Panc1 (cell line): ENCODE measurements at regions not wholly inside any gene's neighbourhood (a gene's known extent, or its start where the extent isn't known, plus 50 kb on each side); places are given as distances from the start of the nearest gene placed in this dataset.

Source experiments
- ATAC-seq: fragments of 200-7000 bp; cut with Tn5 transposase; 2 replicates; pipeline ENCODE4 v1.9.1; 2020; ENCODE audit warnings: mild to moderate bottlenecking, moderate library complexity
- BruUV-seq: library from RNA; stranded (reverse); fragments of 400-500 nt; replicated peaks from 2 replicates; lab custom pipeline; 2021; lab: Mats Ljungman, UMichigan
- CTCF ChIA-PET: fragments of 300-600 bp; sonication (Branson Sonifier 250); formaldehyde crosslinking; loops from one replicate; lab custom pipeline; 2022; ENCODE audit warnings: antibody characterized with exemption; lab: Charles Lee
- POLR2A ChIA-PET: fragments of 300-600 bp; sonication (Branson Sonifier 250); formaldehyde crosslinking; loops from one replicate; lab custom pipeline; 2022; ENCODE audit warnings: antibody characterized with exemption; lab: Charles Lee
- DNase-seq: peaks from one replicate; pipeline ENCODE4 v3.0.0-alpha.2; 2010; ENCODE audit warnings: low read depth, low spot score
- H3K27ac ChIP-seq: 2 replicates; pipeline ENCODE4 v1.5.1; 2011; ENCODE audit warnings: mild to moderate bottlenecking, low read length, inconsistent platforms
- H3K27me3 ChIP-seq: fragments of 200-500 bp; sonication (Bioruptor generic); 2 replicates; pipeline ENCODE4 v1.6.0; 2014; ENCODE audit warnings: low read length, inconsistent platforms; ENCODE audit not compliant: control insufficient read depth, insufficient read depth
- H3K36me3 ChIP-seq: fragments of 200-500 bp; sonication (Bioruptor generic); 2 replicates; pipeline ENCODE4 v1.5.1; 2014; ENCODE audit warnings: inconsistent platforms, mild to moderate bottlenecking, low read length, moderate library complexity; ENCODE audit not compliant: control insufficient read depth, insufficient read depth
- H3K4me1 ChIP-seq: 2 replicates; pipeline ENCODE4 v1.5.1; 2011; ENCODE audit warnings: inconsistent platforms, mild to moderate bottlenecking, low read length, moderate library complexity; ENCODE audit not compliant: control insufficient read depth, insufficient read depth
- H3K4me3 ChIP-seq, 2 experiments: 2 replicates each; pipeline ENCODE4 v1.5.1; 2011 to 2012; ENCODE audit warnings: low read depth in 2 of 2, low read length in 2 of 2, mild to moderate bottlenecking in 2 of 2, inconsistent platforms in 1 of 2, moderate library complexity in 1 of 2
- H3K9me3 ChIP-seq: fragments of 200-500 bp; sonication (Bioruptor generic); 2 replicates; pipeline ENCODE4 v1.5.1; 2014; ENCODE audit warnings: low read depth, mild to moderate bottlenecking, inconsistent platforms, low read length, moderate library complexity; ENCODE audit not compliant: control insufficient read depth, insufficient read depth
- CTCF ChIP-seq: fragments of 450-650 bp; IDR thresholded peaks from 2 replicates; pipeline ENCODE4 v1.5.1; 2017; ENCODE audit warnings: mild to moderate bottlenecking
- POLR2AphosphoS5 ChIP-seq: IDR thresholded peaks from 2 replicates; pipeline ENCODE4 v1.6.1; 2012; ENCODE audit warnings: mild to moderate bottlenecking, low read depth, low read length, moderate library complexity
- REST ChIP-seq, 2 experiments: IDR thresholded peaks; 2 replicates each; pipeline ENCODE4 v1.6.1; 2011 to 2012; ENCODE audit warnings: low read depth in 2 of 2, control low read depth in 1 of 2, low read length in 1 of 2, mild to moderate bottlenecking in 1 of 2, moderate library complexity in 1 of 2; ENCODE audit not compliant: insufficient read depth in 1 of 2
- SIN3A ChIP-seq: IDR thresholded peaks from 2 replicates; pipeline ENCODE4 v1.6.1; 2012; ENCODE audit warnings: low read depth, mild to moderate bottlenecking, low read length, moderate library complexity, borderline replicate concordance; ENCODE audit not compliant: insufficient read depth
- TCF7L2 ChIP-seq: IDR thresholded peaks from 2 replicates; pipeline ENCODE4 v1.6.1; 2011; ENCODE audit warnings: mild to moderate bottlenecking, low read depth, low read length, inconsistent platforms
- in situ Hi-C: cut with HindIII; loops from 2 replicates; pipeline ENCODE4 v1.10.0; 2016; ENCODE audit warnings: low sequenced_read_pairs, low pct_unique_long_range_greater_than_20kb
- intact Hi-C: fragments of 100-400 bp; cut with micrococcal nuclease; formaldehyde crosslinking; loops from one replicate; pipeline ENCODE4 v1.10.0; 2022; ENCODE audit not compliant: unreplicated experiment

- POLR2A ChIA-PET = no interaction called here
- intact Hi-C loops (no loop called here), in situ Hi-C loops (no loop called here)
- Histone ChIP-seq H3K36me3 (no peaks in the 10 kb centered on the region), H3K27ac (no peak overlapping the region), H3K4me1 (no peaks in the 10 kb centered on the region), H3K4me3 (no peak overlapping the region), H3K27me3 (peaks cover 5% of the 10 kb centered on the region), H3K9me3 (no peaks in the 10 kb centered on the region)
- peak; percentile 60; the same call in 1 of the 2 replicates for ATAC-seq
- CTCF ChIA-PET = no interaction called here
- TF ChIP-seq TCF7L2 (no peak), REST (IDR thresholded peaks at IDR 0.05; ENCODE audit: insufficient read depth in 1 of 2, low read depth in 2 of 2, low read length in 1 of 2) (no peak), POLR2AphosphoS5 (no peak), SIN3A (no peak), CTCF (no peak)
- no TSS peak for BruUV-seq
- DNase-seq = no peak
These were observed 92.1 kb upstream of the EFEMP1 start for GRCh38 chr2:56015711-56016115.

- Histone ChIP-seq H3K36me3 (no peaks in the 10 kb centered on the region), H3K4me3 (no peak overlapping the region), H3K4me1 (no peaks in the 10 kb centered on the region), H3K27ac (no peak overlapping the region), H3K9me3 (no peaks in the 10 kb centered on the region), H3K27me3 (peaks cover 5% of the 10 kb centered on the region)
- intact Hi-C loops (no loop called here), in situ Hi-C loops (no loop called here)
- TF ChIP-seq TCF7L2 (no peak), REST (IDR thresholded peaks at IDR 0.05; ENCODE audit: insufficient read depth in 1 of 2, low read depth in 2 of 2, low read length in 1 of 2) (no peak), SIN3A (no peak), POLR2AphosphoS5 (no peak), CTCF (no peak)
- ChIA-PET CTCF (no interaction called here), POLR2A (no interaction called here)
- no peak for DNase-seq
- no TSS peak for BruUV-seq
- ATAC-seq = no peak
These were observed 94.2 kb upstream of the EFEMP1 start for GRCh38 chr2:56017784-56018183.
